ACHN (cell line): ENCODE measurements at regions not wholly inside any gene's neighbourhood (a gene's known extent, or its start where the extent isn't known, plus 50 kb on each side); places are given as distances from the start of the nearest gene placed in this dataset.
A peak's percentile ranks its signal among the peaks of the same experiment; 100 is the strongest.

Experiments used
- DNase-seq: peaks from one replicate; pipeline ENCODE4 v3.0.0-alpha.2; 2015
- in situ Hi-C: cut with HindIII; loops from 2 replicates; pipeline ENCODE4 v1.10.0; 2017; ENCODE audit warnings: low sequenced_read_pairs, low pct_ligation_motif_present, low pct_unique_long_range_greater_than_20kb

DNA sequence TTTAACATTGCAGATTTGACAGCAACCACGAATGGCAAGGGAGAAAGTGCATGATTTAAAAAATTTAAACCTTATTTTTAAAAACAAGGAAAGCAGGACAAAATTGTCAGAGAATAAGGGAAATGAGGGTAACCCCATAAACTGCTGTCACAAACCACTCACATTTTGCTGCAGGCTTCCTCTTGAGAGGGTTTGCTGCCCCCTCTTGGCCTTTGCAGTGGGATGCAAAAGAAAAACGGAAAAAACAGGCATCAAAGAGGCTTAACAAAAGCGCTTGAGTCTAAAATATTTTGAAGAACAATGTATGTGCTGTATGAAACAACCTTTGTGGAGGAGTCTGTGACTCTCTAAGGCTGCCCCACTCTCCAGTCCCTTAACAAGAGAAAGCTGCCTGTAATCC, 91.6 kb downstream of the TMX3 start:
- in situ Hi-C loops: no loop called here
- peak; percentile 54 for DNase-seq

DNA sequence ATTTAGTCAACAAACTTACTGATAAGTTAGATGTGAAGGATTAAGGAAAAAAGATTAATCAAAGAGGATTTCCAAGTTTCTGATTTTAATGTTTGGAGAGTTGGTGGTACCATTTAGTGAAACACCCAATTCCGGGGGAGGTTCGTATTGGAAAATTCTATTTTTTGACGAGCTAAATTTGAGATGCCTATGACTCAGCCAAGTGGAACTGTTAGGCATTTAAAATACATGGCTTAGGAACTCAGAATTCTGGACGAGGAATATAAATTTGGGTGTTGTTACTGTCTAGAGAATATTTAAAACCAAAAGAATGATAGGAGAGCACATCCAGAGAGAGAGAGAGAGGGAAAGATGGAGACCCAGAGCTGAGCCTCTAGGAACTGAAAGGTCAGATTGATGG, 103.6 kb downstream of the TMX3 start:
- in situ Hi-C loops: no loop called here
- DNase-seq: no peak

GRCh38 chr18:68608851-68609490, 105.9 kb downstream of the TMX3 start:
- in situ Hi-C loops: no loop called here
- no peak for DNase-seq

DNA sequence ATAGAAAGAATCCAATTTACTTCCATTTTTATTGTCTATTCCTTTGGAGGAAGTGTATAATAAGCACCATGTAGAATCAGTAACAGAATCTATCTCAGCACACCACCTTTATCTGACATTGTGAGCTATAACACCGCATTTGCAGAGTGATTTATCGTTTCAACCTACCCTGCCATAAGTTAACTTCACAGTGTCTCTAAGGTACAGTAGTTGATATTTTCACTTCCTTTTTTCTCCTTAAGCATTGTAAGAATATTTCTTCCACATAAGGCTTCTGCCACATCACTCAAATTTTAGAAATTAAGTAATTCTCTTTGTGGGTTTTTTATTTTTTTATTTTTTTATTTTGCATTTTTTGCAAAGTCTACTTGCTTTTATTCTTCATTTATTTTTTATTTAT, 107.1 kb downstream of the TMX3 start:
- DNase-seq: no peak
- in situ Hi-C loops: no loop called here

DNA sequence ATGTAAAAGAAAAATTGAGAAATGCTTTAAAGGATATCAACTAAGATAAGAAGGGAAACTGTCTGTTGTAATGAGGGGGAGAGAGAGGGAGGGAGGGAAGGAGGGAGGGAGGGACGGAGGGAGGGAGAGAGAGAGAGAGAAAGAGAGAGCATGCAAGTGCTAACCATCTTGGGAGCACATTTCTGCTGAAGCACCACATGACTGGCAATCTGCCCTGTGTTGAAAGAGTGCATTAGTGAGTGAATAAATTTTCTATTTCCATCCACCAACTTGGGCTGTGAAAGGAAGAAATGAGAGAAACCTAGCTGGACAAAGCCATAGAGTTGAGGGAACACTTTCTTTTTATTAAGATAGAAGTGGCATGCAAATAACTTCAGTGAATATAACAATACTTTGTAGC, 110.7 kb downstream of the TMX3 start:
- in situ Hi-C loops: no loop called here

DNA sequence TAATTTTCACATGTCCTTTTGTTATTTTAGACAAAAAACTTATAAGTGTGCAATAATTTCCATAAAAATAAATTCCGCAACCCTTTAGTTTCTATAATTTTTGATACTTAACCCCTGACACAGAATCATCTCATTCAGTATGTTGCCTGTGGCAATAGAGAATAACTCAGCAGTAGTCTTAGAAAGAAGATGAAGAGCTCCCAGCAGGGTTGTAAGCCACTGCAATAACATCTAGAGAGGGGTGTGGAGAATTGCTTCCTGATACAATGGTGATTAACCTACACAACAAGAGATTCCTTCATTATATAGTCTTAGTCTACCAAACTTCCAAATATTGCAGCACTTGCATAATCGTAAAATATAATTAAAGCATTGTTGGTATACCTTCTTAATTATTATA, 118.9 kb downstream of the TMX3 start:
- in situ Hi-C loops: no loop called here
- no peak for DNase-seq

More for the DNA sequence above, 110.7 kb downstream of the TMX3 start:
- DNase-seq: no peak

DNA sequence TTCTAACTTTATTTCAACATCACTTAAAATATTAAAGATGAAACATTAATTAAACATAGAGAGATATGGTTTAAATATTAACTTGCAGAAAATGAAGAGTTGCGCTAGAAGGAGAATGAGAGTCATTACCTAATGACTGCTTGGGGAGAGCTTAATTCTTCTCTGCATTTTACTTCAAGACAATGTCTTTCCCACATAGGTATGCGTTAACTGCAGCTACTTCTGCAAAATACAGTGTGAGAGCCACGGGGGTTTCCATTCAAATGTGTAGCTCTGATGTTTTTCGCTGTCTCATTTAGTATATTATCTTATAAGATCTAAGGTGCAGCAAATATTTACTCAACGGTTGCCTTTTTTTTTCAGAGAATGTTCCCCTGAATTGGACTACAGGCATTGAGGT, 126.7 kb downstream of the TMX3 start:
- DNase-seq: no peak
- in situ Hi-C loops: no loop called here

GRCh38 chr18:68583685-68584084, 131.2 kb downstream of the TMX3 start:
- DNase-seq: no peak
- in situ Hi-C loops: no loop called here

DNA sequence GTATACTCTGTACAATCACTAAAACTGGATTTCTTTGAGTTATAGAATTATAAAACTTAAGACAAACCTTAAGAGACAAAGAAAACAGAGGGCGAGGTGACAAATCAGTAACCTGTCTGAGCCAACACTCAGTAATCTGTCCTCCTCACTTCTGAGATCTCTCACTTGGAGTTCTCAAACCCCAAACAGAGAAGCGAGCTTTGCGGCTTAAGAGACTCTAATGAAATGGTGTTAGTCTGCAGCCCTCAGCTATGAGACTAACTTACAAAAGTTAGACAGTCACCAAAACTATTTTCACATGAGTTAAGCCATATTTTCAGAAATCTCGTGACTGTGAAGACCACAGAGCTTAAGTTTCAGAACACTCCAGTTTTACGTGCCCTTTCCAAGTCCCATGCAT, 140.6 kb downstream of the TMX3 start:
- in situ Hi-C loops: no loop called here
- no peak for DNase-seq

DNA sequence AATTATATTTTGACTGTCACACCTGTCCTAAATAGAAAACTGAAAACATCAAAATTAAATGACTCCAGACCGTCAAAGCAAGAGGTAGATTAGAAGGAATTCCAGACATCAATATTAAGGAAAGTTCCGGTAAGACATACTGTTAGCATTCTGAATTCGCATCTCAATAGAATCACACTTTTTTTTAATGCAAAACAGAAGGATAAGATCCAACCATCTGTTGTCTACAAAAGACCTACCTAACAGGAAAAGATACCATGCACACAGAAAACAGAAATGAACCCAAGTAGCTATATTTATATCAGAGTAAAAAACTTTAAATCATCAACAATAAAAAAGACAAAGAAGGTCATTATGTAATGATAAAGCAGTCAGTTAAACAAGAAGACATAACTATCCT, 145.0 kb downstream of the TMX3 start:
- in situ Hi-C loops: no loop called here
- no peak for DNase-seq

- no peak for DNase-seq
- in situ Hi-C loops: no loop called here
These were observed 146.3 kb downstream of the TMX3 start for GRCh38 chr18:68568364-68569155.

- no peak for DNase-seq
- in situ Hi-C loops: no loop called here
These were observed 147.9 kb downstream of the TMX3 start for GRCh38 chr18:68566991-68567390.

- in situ Hi-C loops: no loop called here
- DNase-seq: no peak
These were observed 149.9 kb downstream of the TMX3 start for GRCh38 chr18:68564961-68565360.

DNA sequence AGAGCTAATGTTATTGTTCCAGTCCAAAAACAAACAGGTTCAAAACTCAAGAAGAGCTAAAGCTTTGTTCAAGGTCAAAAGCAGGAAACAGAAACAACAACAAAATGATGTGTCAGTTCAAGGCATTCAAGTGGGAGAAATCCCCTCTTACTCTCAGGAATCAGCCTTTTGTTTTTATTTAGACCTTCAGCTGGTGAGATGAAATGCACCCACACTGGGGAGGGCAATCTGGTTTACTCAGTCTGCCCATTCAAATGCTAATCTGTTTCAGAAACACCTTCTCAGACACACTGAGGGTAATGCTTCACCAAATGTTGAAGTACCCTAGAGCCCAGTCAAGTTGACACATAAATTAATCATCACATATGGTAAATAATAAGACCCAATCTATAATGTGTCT, 150.6 kb downstream of the TMX3 start:
- in situ Hi-C loops: no loop called here

DNA sequence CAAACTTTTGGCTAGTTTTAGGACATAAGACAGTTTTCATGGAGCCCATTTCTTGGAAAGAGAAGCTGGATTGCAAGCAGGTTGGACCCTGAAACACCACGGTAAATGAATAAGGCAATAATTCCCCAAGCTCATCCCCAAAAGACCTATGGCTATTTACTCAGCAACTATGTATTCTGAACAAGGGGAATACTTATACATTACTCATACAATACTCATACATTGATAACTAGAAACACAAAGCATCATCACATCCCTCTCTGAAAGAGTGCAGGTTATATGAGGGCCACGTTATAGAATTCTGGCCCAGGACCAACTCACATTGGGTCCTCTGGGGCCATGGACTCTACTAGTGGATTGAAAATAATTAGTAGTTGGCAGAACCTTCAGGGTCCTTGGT, 154.8 kb downstream of the TMX3 start:
- DNase-seq: no peak
- in situ Hi-C loops: no loop called here

More for the DNA sequence above, 150.6 kb downstream of the TMX3 start:
- no peak for DNase-seq

- in situ Hi-C loops: no loop called here
- DNase-seq: no peak
These were observed 157.7 kb downstream of the TMX3 start for GRCh38 chr18:68557183-68557582.

DNA sequence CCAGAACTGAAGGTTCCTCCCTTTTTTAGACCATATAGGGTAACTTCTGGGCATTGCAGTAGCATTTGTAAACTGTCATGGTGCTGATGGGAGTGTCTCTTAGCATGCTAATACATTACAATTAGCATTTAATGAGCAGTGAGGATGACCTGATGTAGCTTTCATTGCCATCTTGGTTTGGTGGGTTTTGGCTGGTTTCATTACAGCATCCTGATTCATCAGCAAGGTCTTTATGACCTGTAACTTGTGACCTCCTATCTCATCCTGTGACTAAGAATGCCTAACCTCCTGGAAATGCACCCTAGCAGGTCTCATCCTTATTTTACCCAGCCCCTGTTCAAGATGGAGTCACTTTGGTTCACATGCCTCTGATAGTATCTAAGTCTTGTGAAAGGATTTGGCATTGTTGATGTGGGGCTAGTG, 159.0 kb downstream of the TMX3 start:
- in situ Hi-C loops: no loop called here
- DNase-seq: no peak

GRCh38 chr18:68548904-68549870, 165.7 kb downstream of the TMX3 start:
- DNase-seq: no peak
- in situ Hi-C loops: no loop called here

GRCh38 chr18:68543344-68543743, 171.6 kb downstream of the TMX3 start:
- in situ Hi-C loops: no loop called here
- no peak for DNase-seq
